Upper lobe of right lung (tissue), 1 donor: ENCODE measurements at regions not wholly inside any gene's neighbourhood (a gene's known extent, or its start where the extent isn't known, plus 50 kb on each side); places are given as distances from the start of the nearest gene placed in this dataset.

ENCODE experiments used
- ATAC-seq: fragments of 200-7000 bp; cut with Tn5 transposase; one replicate; pipeline ENCODE4 v1.9.1; 2020; ENCODE audit warnings: mild to moderate bottlenecking, moderate library complexity
- DNase-seq: peaks from one replicate; pipeline ENCODE4 v3.0.0-alpha.2; 2020
- H3K27ac ChIP-seq: fragments of 200-600 bp; one replicate; pipeline ENCODE4 v1.8.0; 2022
- H3K27me3 ChIP-seq: fragments of 200-600 bp; one replicate; pipeline ENCODE4 v1.8.0; 2022; ENCODE audit warnings: mild to moderate bottlenecking
- H3K36me3 ChIP-seq: fragments of 200-600 bp; one replicate; pipeline ENCODE4 v1.8.0; 2022
- H3K4me1 ChIP-seq: fragments of 200-600 bp; one replicate; pipeline ENCODE4 v1.8.0; 2022
- H3K4me3 ChIP-seq: fragments of 200-600 bp; one replicate; pipeline ENCODE4 v1.8.0; 2022; ENCODE audit warnings: mild to moderate bottlenecking
- H3K9me3 ChIP-seq: fragments of 200-600 bp; one replicate; pipeline ENCODE4 v1.8.0; 2022
- intact Hi-C: fragments of 100-400 bp; cut with DNase I; formaldehyde crosslinking; loops from one replicate; pipeline ENCODE4 v1.11.0; 2022
- TF ChIP-seq, protein P1 (sequence below): fragments of 200-600 bp; IDR thresholded peaks from one replicate; pipeline ENCODE4 v1.8.0; 2022; ENCODE audit warnings: antibody characterized with exemption
- donor health status: DM: no; HTN: yes; CAD: no; lungs with severe emphysema.

DNA sequence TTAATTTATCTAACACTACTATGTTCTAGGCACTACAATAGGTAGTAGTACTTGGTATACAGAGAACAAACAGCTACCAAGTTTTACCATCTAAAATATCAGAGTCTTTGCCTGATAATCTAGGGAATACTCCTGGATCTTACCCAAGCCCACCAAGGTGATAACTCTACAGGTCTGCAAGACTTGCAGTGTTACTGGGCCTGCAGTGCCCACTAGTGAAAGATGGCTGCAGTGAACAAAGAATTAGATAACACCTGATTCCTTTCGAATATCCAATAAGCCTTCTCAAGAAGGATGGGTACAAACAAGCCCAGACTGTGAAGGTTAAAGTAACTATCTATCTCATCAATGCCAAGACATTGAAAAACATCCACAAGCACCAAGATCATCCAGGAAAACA is 317.0 kb upstream of the DCBLD2 start:
- DNase-seq, result no peak
- Histone ChIP-seq H3K27me3 (no peaks in the 10 kb centered on the region), H3K9me3 (no peaks in the 10 kb centered on the region), H3K27ac (no peak overlapping the region), H3K4me3 (no peak overlapping the region), H3K36me3 (no peaks in the 10 kb centered on the region), H3K4me1 (no peaks in the 10 kb centered on the region)
- no peak for ATAC-seq
- intact Hi-C loops, result no loop called here
- TF ChIP-seq, protein P1, sequence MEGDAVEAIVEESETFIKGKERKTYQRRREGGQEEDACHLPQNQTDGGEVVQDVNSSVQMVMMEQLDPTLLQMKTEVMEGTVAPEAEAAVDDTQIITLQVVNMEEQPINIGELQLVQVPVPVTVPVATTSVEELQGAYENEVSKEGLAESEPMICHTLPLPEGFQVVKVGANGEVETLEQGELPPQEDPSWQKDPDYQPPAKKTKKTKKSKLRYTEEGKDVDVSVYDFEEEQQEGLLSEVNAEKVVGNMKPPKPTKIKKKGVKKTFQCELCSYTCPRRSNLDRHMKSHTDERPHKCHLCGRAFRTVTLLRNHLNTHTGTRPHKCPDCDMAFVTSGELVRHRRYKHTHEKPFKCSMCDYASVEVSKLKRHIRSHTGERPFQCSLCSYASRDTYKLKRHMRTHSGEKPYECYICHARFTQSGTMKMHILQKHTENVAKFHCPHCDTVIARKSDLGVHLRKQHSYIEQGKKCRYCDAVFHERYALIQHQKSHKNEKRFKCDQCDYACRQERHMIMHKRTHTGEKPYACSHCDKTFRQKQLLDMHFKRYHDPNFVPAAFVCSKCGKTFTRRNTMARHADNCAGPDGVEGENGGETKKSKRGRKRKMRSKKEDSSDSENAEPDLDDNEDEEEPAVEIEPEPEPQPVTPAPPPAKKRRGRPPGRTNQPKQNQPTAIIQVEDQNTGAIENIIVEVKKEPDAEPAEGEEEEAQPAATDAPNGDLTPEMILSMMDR, result no peak

DNA sequence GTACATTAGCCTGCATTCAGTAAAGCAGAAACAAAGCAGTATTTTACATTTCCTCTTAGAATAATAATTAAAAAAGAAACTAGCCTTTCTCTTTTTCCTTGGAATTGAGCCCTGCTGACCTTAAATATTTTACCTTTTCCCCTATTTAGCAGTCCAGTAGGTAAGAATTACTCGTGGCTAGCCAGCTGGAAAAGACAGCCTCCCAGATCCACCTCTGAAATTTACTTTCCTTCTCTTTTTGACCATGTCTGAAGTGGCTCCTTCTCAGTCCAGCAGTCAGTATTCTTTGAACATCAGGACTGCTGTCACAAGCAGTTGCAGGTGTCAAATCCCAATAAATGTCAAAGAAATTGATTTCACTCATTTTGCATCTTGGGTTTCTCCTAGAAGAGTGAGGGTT is 311.5 kb upstream of the DCBLD2 start:
- Histone ChIP-seq H3K27ac (no peak overlapping the region), H3K4me3 (no peak overlapping the region), H3K27me3 (no peaks in the 10 kb centered on the region), H3K4me1 (no peaks in the 10 kb centered on the region), H3K36me3 (no peaks in the 10 kb centered on the region), H3K9me3 (no peaks in the 10 kb centered on the region)
- TF ChIP-seq, protein P1, result no peak
- DNase-seq (no peak), ATAC-seq (no peak)
- intact Hi-C loops, result no loop called here

DNA sequence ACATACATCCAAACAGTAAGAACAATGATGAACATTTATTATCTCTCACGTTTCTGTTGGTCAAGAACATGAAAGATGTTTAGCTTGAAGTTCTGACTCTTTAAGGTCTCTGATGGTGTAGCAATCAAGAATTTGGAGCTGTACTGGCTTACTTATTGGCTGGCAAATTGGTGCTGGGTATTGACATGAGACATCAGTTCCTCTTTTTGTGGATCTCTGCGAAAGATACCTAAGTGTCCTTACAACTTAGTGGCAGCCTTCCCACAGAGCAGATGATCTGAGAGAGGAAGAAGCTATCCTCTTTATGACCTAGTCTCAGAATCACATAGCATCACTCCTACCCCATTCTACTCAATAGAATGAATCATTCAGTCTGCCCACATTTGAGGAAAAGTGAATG is 309.8 kb upstream of the DCBLD2 start:
- no peak for DNase-seq
- no peak overlapping the region for H3K4me3 ChIP-seq
- no peaks in the 10 kb centered on the region for H3K27me3 ChIP-seq
- TF ChIP-seq, protein P1, result no peak
- intact Hi-C loops, result no loop called here
- no peak for ATAC-seq
- no peak overlapping the region for H3K27ac ChIP-seq
- no peaks in the 10 kb centered on the region for H3K4me1 ChIP-seq
- H3K9me3 ChIP-seq, result no peaks in the 10 kb centered on the region
- H3K36me3 ChIP-seq, result no peaks in the 10 kb centered on the region

DNA sequence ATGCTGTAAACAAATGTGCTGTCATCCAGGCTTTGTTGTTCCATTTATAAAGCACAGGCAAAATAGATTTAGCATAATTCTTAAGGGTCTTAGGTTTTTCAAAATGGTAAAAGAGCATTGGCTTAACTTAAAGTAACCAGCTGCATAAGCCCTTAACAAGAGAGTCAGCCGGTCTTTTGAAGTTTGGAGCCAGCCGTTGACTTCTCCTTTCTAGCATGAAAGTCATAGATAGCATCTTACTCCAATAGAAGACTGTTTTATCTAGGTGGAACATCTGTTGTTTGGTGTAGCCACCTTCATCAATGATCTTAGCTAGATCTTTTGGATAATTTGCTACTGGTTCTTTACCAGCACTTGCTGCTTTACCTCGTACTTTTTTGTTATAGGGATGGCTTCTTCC is 297.5 kb upstream of the DCBLD2 start:
- Histone ChIP-seq H3K27ac (no peak overlapping the region), H3K9me3 (no peaks in the 10 kb centered on the region), H3K4me1 (no peaks in the 10 kb centered on the region), H3K4me3 (no peak overlapping the region), H3K27me3 (no peaks in the 10 kb centered on the region), H3K36me3 (no peaks in the 10 kb centered on the region)
- no peak for ATAC-seq
- TF ChIP-seq, protein P1, result no peak
- no peak for DNase-seq
- intact Hi-C loops, result no loop called here

DNA sequence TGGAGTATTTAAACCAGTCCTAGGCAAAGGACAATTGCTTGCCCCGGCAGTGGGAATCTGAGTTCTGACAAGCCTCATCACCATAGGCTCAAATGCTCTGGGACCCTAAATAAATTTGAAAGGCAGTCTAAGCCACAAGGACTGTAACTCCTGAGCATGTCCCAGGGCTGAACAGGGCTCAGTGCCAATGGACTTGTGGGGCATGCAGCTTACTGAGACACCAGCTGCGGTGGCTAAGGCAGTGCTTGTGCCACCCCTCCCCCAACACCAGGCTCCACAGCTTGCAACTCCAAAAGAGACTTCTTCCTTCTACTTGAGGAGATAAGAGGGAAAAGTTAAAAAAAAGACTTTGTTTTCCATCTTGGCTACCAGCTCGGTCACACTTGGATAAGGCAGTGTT is 289.7 kb upstream of the DCBLD2 start:
- TF ChIP-seq, protein P1, result no peak
- Histone ChIP-seq H3K27ac (no peak overlapping the region), H3K4me3 (no peak overlapping the region), H3K9me3 (no peaks in the 10 kb centered on the region), H3K27me3 (no peaks in the 10 kb centered on the region), H3K36me3 (no peaks in the 10 kb centered on the region), H3K4me1 (no peaks in the 10 kb centered on the region)
- ATAC-seq, result no peak
- intact Hi-C loops, result no loop called here
- no peak for DNase-seq

DNA sequence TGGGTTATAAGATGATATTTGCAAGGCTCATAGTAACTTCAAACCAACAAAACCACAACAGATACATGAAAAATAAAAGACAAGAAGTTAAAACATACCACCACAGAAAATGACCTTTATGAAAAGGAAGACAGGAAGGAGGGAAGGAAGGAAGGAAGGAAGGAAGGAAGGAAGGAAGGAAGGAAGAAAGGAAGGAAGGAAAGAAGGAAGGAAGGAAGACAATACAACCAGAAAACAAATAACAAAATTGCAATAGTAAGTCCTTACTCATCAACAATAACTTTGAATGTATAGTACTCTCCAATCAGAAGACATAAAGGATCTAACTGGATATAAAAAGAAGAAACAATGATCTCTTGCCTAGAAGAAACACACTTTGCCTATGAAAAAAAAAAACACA is 287.4 kb upstream of the DCBLD2 start:
- DNase-seq, result no peak
- no peak overlapping the region for H3K4me3 ChIP-seq
- no peak overlapping the region for H3K27ac ChIP-seq
- TF ChIP-seq, protein P1, result no peak
- H3K36me3 ChIP-seq, result no peaks in the 10 kb centered on the region
- no peaks in the 10 kb centered on the region for H3K9me3 ChIP-seq
- H3K4me1 ChIP-seq, result no peaks in the 10 kb centered on the region
- intact Hi-C loops, result no loop called here
- no peak for ATAC-seq
- no peaks in the 10 kb centered on the region for H3K27me3 ChIP-seq
